HG03196 (cell line): ENCODE measurements at regions not wholly inside any gene's neighbourhood (a gene's known extent, or its start where the extent isn't known, plus 50 kb on each side); places are given as distances from the start of the nearest gene placed in this dataset.

Experiments used
- ATAC-seq: cut with Tn5 transposase; IDR thresholded peaks from one replicate; pipeline ENCODE4 v1.9.1; 2021; ENCODE audit not compliant: unreplicated experiment

- ATAC-seq = no peak
Observed at GRCh38 chr4:3364634-3365314, 72.0 kb downstream of the RGS12 start.

GRCh38 chr4:3365326-3365725, 72.5 kb downstream of the RGS12 start:
- no peak for ATAC-seq

GRCh38 chr4:3365871-3366842, 73.3 kb downstream of the RGS12 start:
- ATAC-seq = no peak

- ATAC-seq = no peak
Observed at GRCh38 chr4:3366893-3367775, 74.3 kb downstream of the RGS12 start.

- no peak for ATAC-seq
Observed at GRCh38 chr4:3367866-3368265, 73.9 kb upstream of the HGFAC start.

GRCh38 chr4:3368334-3368733, 73.4 kb upstream of the HGFAC start:
- ATAC-seq = no peak

- no peak for ATAC-seq
Observed at GRCh38 chr4:3368841-3369760, 72.7 kb upstream of the HGFAC start.

- no peak for ATAC-seq
Observed at GRCh38 chr4:3369781-3370674, 71.7 kb upstream of the HGFAC start.

GRCh38 chr4:3371033-3372001, 70.5 kb upstream of the HGFAC start:
- no peak for ATAC-seq

- ATAC-seq = no peak
Observed at GRCh38 chr4:3372264-3372932, 69.4 kb upstream of the HGFAC start.

GRCh38 chr4:3372933-3373465, 68.8 kb upstream of the HGFAC start:
- ATAC-seq = no peak

GRCh38 chr4:3373468-3373867, 68.3 kb upstream of the HGFAC start:
- no peak for ATAC-seq

- ATAC-seq = no peak
Observed at GRCh38 chr4:3374011-3374645, 67.6 kb upstream of the HGFAC start.

- ATAC-seq = no peak
Observed at GRCh38 chr4:3374667-3375066, 67.1 kb upstream of the HGFAC start.

GRCh38 chr4:3375688-3376087, 66.1 kb upstream of the HGFAC start:
- no peak for ATAC-seq

- no peak for ATAC-seq
Observed at GRCh38 chr4:3376266-3376665, 65.5 kb upstream of the HGFAC start.

- ATAC-seq = no peak
Observed at GRCh38 chr4:3377557-3377956, 64.2 kb upstream of the HGFAC start.
